T-cell (primary cell): ENCODE measurements at regions not wholly inside any gene's neighbourhood (a gene's known extent, or its start where the extent isn't known, plus 50 kb on each side); places are given as distances from the start of the nearest gene placed in this dataset.

ENCODE experiments used
- ATAC-seq, 4 experiments: fragments of 200-7000 bp in 3 of 4; fragments of 150-1000 bp in 1 of 4; cut with Tn5 transposase; replicated peaks in 1 of 4; 1 replicate in 3 of 4; 2 replicates in 1 of 4; pipeline ENCODE4 v1.10.0; 2021; ENCODE audit warnings: moderate library complexity in 3 of 4, mild to moderate bottlenecking in 2 of 4, moderate number of reproducible peaks in 1 of 4
- CTCF ChIA-PET, 2 donors: fragments of 300-600 bp; sonication (Branson Sonifier 250); formaldehyde crosslinking; loops; one replicate each; lab custom pipeline; 2022; ENCODE audit warnings: antibody characterized with exemption in 2 of 2; lab: Charles Lee
- POLR2A ChIA-PET, 2 donors: fragments of 300-600 bp; sonication (Branson Sonifier 250); formaldehyde crosslinking; loops; one replicate each; lab custom pipeline; 2022; ENCODE audit warnings: antibody characterized with exemption in 2 of 2; lab: Charles Lee
- DNase-seq, 35 experiments: peaks; one replicate each; pipeline versions ENCODE4 v3.0.0 to v3.0.0-alpha.2; 2013 to 2023
- H3K27ac ChIP-seq: one replicate; pipeline ENCODE4 v1.5.1; 2013; ENCODE audit warnings: low read length
- H3K27me3 ChIP-seq, 2 experiments: replicated peaks in 1 of 2; 1 replicate in 1 of 2; 2 replicates in 1 of 2; pipeline versions ENCODE4 v1.6.1 to v1.7.0; 2013; ENCODE audit warnings: low read length in 1 of 2, mixed read lengths in 1 of 2; ENCODE audit not compliant: control insufficient read depth in 2 of 2, insufficient read depth in 2 of 2; ENCODE audit errors: extremely low read depth in 1 of 2
- H3K36me3 ChIP-seq, 2 donors: 1 replicate in 1 of 2; 2 replicates in 1 of 2; pipeline versions ENCODE4 v1.6.1 to v1.7.0; 2013; ENCODE audit warnings: low read length in 1 of 2; ENCODE audit not compliant: control insufficient read depth in 2 of 2, insufficient read depth in 1 of 2; ENCODE audit errors: extremely low read depth in 1 of 2
- H3K4me1 ChIP-seq, 2 experiments: 1 replicate in 1 of 2; 2 replicates in 1 of 2; pipeline versions ENCODE4 v1.6.1 to v1.7.0; 2013; ENCODE audit warnings: low read length in 2 of 2, mixed read lengths in 1 of 2; ENCODE audit not compliant: insufficient read depth in 2 of 2, control insufficient read depth in 1 of 2; ENCODE audit errors: extremely low read depth in 1 of 2
- H3K4me3 ChIP-seq, 2 donors: 1 replicate in 1 of 2; 2 replicates in 1 of 2; pipeline versions ENCODE4 v1.5.1 to v1.7.0; 2013; ENCODE audit warnings: mild to moderate bottlenecking in 2 of 2, low read length in 1 of 2, moderate library complexity in 1 of 2; ENCODE audit not compliant: control insufficient read depth in 1 of 2; ENCODE audit errors: extremely low read depth in 1 of 2
- H3K9me3 ChIP-seq: 2 replicates; pipeline ENCODE4 v1.7.0; 2013
- H3K27ac Mint-ChIP-seq, 2 donors: one replicate each; pipeline ENCODE4 v1.8.0; 2020 to 2021; ENCODE audit warnings: mild to moderate bottlenecking in 2 of 2, mixed read lengths in 2 of 2
- H3K27me3 Mint-ChIP-seq, 2 donors: one replicate each; pipeline ENCODE4 v1.8.0; 2021 to 2022; ENCODE audit warnings: mixed read lengths in 2 of 2
- H3K36me3 Mint-ChIP-seq: one replicate; pipeline ENCODE4 v1.8.0; 2021; ENCODE audit warnings: mixed read lengths
- H3K4me1 Mint-ChIP-seq, 3 donors: one replicate each; pipeline ENCODE4 v1.8.0; 2020 to 2022; ENCODE audit warnings: mixed read lengths in 3 of 3, mild to moderate bottlenecking in 1 of 3
- H3K4me3 Mint-ChIP-seq, 3 donors: one replicate each; pipeline ENCODE4 v1.8.0; 2020 to 2022; ENCODE audit warnings: mild to moderate bottlenecking in 3 of 3, mixed read lengths in 3 of 3, moderate library complexity in 3 of 3
- H3K9me3 Mint-ChIP-seq, 3 donors: one replicate each; pipeline ENCODE4 v1.8.0; 2020 to 2022; ENCODE audit warnings: mixed read lengths in 3 of 3
- WGBS: methylation state at CpG from one replicate; pipeline ENCODE4 v1.1.5; 2013; ENCODE audit warnings: missing lambda C conversion rate; ENCODE audit not compliant: insufficient coverage; 5-methylcytosine and 5-hydroxymethylcytosine counted together

DNA sequence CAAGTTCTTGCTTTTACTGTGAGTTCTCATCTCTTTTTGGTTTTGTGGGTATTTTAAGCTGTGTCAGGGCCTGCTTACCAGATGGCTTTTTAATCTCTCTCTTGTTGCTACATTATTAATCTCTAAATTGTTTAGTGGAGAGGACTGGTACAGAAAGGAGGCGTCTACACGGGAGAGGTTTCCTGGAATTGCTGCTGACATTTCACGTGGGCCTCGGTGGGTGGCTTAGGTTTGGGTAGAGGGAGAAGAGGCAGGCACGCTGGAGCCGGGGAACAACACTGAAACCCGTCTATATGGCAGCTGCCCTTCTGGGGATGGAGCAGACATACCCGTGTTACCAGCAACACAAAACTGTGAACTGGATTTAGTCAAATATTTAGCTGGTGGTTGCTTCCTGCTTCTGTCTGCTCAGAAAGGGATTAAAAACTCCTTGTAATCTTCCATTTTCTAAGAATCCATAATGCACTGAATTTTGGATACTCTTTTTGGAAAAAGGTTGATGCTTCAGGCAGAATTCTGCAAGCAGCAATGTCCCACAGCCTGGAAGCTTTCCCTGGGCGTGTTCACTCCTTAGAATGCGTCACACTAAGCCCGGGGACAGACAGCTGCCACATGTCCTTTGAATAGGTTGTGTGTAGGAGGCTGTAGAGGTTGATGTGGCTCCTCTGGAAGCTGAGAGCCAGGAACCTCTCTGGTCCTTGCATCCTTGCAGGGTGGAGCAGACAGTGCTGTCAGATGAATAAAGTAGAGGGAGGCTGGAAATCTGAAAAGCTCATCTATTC, 199.8 kb upstream of the GATB start:
- DNase-seq (no peak), ATAC-seq (no peak)
- Mint-ChIP-seq H3K27ac (no peak overlapping the region), H3K9me3 (peaks cover 0 to 3% (median 0%) of the 10 kb centered on the region in 3 donors), H3K4me3 (no peak overlapping the region), H3K27me3 (no peaks in the 10 kb centered on the region), H3K36me3 (peaks cover 3% of the 10 kb centered on the region), H3K4me1 (peaks cover 0 to 8% (median 5%) of the 10 kb centered on the region in 3 donors)
- H3K27me3 ChIP-seq: no peaks in the 10 kb centered on the region
- no peaks in the 10 kb centered on the region for H3K36me3 ChIP-seq
- H3K27ac ChIP-seq: no peak overlapping the region
- WGBS: 87% methylated on average over 7 of the region's 11 CpGs
- ChIA-PET CTCF (no interaction called here), POLR2A (no interaction called here)
- H3K4me1 ChIP-seq: no peaks in the 10 kb centered on the region
- no peak overlapping the region for H3K4me3 ChIP-seq
- H3K9me3 ChIP-seq: no peaks in the 10 kb centered on the region

GRCh38 chr4:151957153-151957552, 196.3 kb upstream of the GATB start:
- H3K27ac Mint-ChIP-seq: no peak overlapping the region
- no peaks in the 10 kb centered on the region for H3K27me3 Mint-ChIP-seq
- CTCF ChIA-PET: interaction anchor here in 1 of 2 donors (1.7 kb wide), 1 partner anchor 32 kb away, joined by 3 read pairs; no protein-coding TSS in a partner anchor

GRCh38 chr4:151955721-151956380, 195.0 kb upstream of the GATB start:
- no peaks in the 10 kb centered on the region for H3K27me3 ChIP-seq
- H3K4me1 Mint-ChIP-seq: peaks cover under 1 to 7% (median 2%) of the 10 kb centered on the region in 3 donors
- no peak for DNase-seq
- no peaks in the 10 kb centered on the region for H3K9me3 Mint-ChIP-seq
- no peak overlapping the region for H3K4me3 Mint-ChIP-seq
- no peak overlapping the region for H3K27ac Mint-ChIP-seq
- H3K27ac ChIP-seq: no peak overlapping the region
- ATAC-seq: no peak
- H3K4me1 ChIP-seq: no peaks in the 10 kb centered on the region
- CTCF ChIA-PET: interaction anchor here in 1 of 2 donors (1.7 kb wide), 1 partner anchor 33 kb away, joined by 3 read pairs; no protein-coding TSS in a partner anchor
- WGBS: 97% methylated on average over 3 of the region's 5 CpGs
- H3K27me3 Mint-ChIP-seq: no peaks in the 10 kb centered on the region
- no peaks in the 10 kb centered on the region for H3K9me3 ChIP-seq
- H3K36me3 ChIP-seq: no peaks in the 10 kb centered on the region
- no peaks in the 10 kb centered on the region for H3K36me3 Mint-ChIP-seq
- H3K4me3 ChIP-seq: no peak overlapping the region
- POLR2A ChIA-PET: interaction anchor here in 1 of 2 donors (0.7 kb wide), 1 partner anchor 204 kb away, joined by 3 read pairs; no protein-coding TSS in a partner anchor

More at GRCh38 chr4:151957153-151957552, 196.3 kb upstream of the GATB start:
- Histone ChIP-seq H3K27ac (no peak overlapping the region), H3K27me3 (no peaks in the 10 kb centered on the region), H3K36me3 (no peaks in the 10 kb centered on the region), H3K4me1 (no peaks in the 10 kb centered on the region), H3K9me3 (no peaks in the 10 kb centered on the region), H3K4me3 (no peak overlapping the region)
- POLR2A ChIA-PET: no interaction called here
- Mint-ChIP-seq H3K4me3 (no peak overlapping the region), H3K36me3 (no peaks in the 10 kb centered on the region), H3K9me3 (no peaks in the 10 kb centered on the region), H3K4me1 (peaks cover 5 to 8% (median 7%) of the 10 kb centered on the region in 3 donors)
- ATAC-seq (no peak), DNase-seq (no peak)
- WGBS: 100% methylated on average over 1 of the region's 5 CpGs

DNA sequence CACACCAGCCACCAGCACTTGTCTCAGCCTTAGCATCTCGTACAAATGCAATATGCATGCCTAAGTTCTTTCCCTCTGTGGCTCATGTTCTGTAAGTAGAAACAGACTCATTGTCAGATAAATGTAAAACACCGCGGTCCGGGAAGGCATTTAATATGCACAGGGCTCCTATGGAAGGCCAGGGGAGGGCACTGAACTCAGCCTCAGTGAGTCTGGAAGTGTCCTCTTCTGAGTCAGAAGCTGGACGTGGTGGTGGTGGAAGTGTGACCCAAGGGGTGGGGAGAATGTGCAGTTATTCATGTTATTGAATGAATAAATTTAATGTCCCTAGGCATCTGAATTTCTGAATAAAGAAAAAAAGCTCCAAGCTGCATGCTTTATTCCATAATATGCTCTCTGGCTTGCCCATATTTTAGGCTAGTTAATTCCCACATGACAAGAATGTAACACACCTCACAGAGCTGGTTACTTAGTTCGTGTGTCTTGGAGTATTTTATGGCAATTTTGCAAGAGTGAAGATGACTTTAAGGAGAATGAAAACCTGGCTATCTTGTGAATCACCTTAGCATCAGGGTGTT, 193.1 kb upstream of the GATB start:
- Mint-ChIP-seq H3K36me3 (peaks cover 4% of the 10 kb centered on the region), H3K27me3 (no peaks in the 10 kb centered on the region), H3K4me1 (peaks cover 0 to 7% (median 0%) of the 10 kb centered on the region in 3 donors), H3K4me3 (no peak overlapping the region), H3K27ac (no peak overlapping the region), H3K9me3 (peaks cover 0 to 4% (median 0%) of the 10 kb centered on the region in 3 donors)
- Histone ChIP-seq H3K27ac (no peak overlapping the region), H3K9me3 (no peaks in the 10 kb centered on the region), H3K4me3 (no peak overlapping the region), H3K4me1 (no peaks in the 10 kb centered on the region), H3K36me3 (no peaks in the 10 kb centered on the region), H3K27me3 (no peaks in the 10 kb centered on the region)
- DNase-seq (no peak), ATAC-seq (no peak)
- ChIA-PET POLR2A (no interaction called here), CTCF (no interaction called here)
- 77% methylated on average over 1 of the region's 6 CpGs for WGBS

DNA sequence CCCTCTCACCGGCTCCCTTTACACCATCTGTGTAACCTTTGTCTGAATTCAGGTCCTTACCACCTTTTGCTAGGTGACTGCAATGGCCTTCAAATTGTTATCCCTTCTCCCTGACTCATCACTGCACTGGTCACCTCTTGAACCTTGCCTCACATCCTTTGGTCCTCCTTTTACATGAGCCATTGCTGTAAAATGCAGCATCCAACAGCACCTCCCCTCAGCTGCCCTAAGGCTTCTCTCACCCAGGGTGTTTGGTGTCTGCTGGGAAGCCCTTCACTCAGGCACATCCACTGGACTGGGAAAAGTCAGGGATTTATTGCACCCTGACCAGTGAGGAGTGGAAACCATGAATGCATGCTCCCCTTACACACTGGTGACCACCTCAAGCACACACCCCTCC, 192.5 kb upstream of the GATB start:
- Histone ChIP-seq H3K27me3 (no peaks in the 10 kb centered on the region), H3K4me1 (no peaks in the 10 kb centered on the region), H3K36me3 (no peaks in the 10 kb centered on the region), H3K27ac (no peak overlapping the region), H3K4me3 (no peak overlapping the region), H3K9me3 (no peaks in the 10 kb centered on the region)
- Mint-ChIP-seq H3K9me3 (peaks cover 0 to 4% (median 0%) of the 10 kb centered on the region in 3 donors), H3K36me3 (peaks cover 4% of the 10 kb centered on the region), H3K27ac (no peak overlapping the region), H3K27me3 (no peaks in the 10 kb centered on the region), H3K4me3 (no peak overlapping the region), H3K4me1 (peaks cover 0 to 7% (median 0%) of the 10 kb centered on the region in 3 donors)
- POLR2A ChIA-PET: no interaction called here
- DNase-seq (no peak), ATAC-seq (no peak)
- CTCF ChIA-PET: no interaction called here
- WGBS: 100% methylated on average over 1 of the region's 1 CpG

GRCh38 chr4:151952711-151953254, 192.0 kb upstream of the GATB start:
- Mint-ChIP-seq H3K36me3 (peaks cover 4% of the 10 kb centered on the region), H3K27me3 (no peaks in the 10 kb centered on the region), H3K4me1 (peaks cover 0 to 7% (median 0%) of the 10 kb centered on the region in 3 donors), H3K4me3 (no peak overlapping the region), H3K9me3 (peaks cover 2 to 10% (median 3%) of the 10 kb centered on the region in 3 donors), H3K27ac (no peak overlapping the region)
- H3K27me3 ChIP-seq: no peaks in the 10 kb centered on the region
- no peak overlapping the region for H3K27ac ChIP-seq
- no peaks in the 10 kb centered on the region for H3K4me1 ChIP-seq
- DNase-seq (no peak), ATAC-seq (no peak)
- 100% methylated on average over 2 of the region's 6 CpGs for WGBS
- H3K36me3 ChIP-seq: no peaks in the 10 kb centered on the region
- ChIA-PET POLR2A (no interaction called here), CTCF (no interaction called here)
- H3K9me3 ChIP-seq: no peaks in the 10 kb centered on the region
- no peak overlapping the region for H3K4me3 ChIP-seq
